ENCODE measurements at regions not wholly inside any gene's neighbourhood (a gene's known extent, or its start where the extent isn't known, plus 50 kb on each side); places are given as distances from the start of the nearest gene placed in this dataset.
"Not testable (repeated sequence)": the region's sequence is repeated elsewhere in the genome, so short reads cannot be mapped to it uniquely, and the experiment has no call there.

- no peak for TF ChIP-seq CTCF (IDR thresholded peaks at IDR 0.05; ENCODE audit: low read depth, low read length)
- H3K27me3 ChIP-seq (ENCODE audit: insufficient read depth, low read depth, severe bottlenecking): peaks cover 41% of the 10 kb centered on the region
- H3K4me3 ChIP-seq (ENCODE audit: low read depth, low read length): no peak overlapping the region
- H3K9me3 ChIP-seq (ENCODE audit: severe bottlenecking): no peaks in the 10 kb centered on the region
- no peaks in the 10 kb centered on the region for H3K36me3 ChIP-seq
- H3K27ac ChIP-seq: no peak overlapping the region
- DNase-seq: no peak
Observed at GRCh38 chrX:53883196-53883595, 161.1 kb downstream of the PHF8 start.

GRCh38 chrX:53882331-53882730 lies 161.9 kb downstream of the PHF8 start:
- Histone ChIP-seq H3K36me3 (no peaks in the 10 kb centered on the region), H3K27me3 (ENCODE audit: insufficient read depth, low read depth, severe bottlenecking) (peaks cover 38% of the 10 kb centered on the region), H3K4me3 (ENCODE audit: low read depth, low read length) (no peak overlapping the region), H3K9me3 (ENCODE audit: severe bottlenecking) (no peaks in the 10 kb centered on the region), H3K27ac (no peak overlapping the region)
- DNase-seq: no peak
- no peak for TF ChIP-seq CTCF (IDR thresholded peaks at IDR 0.05; ENCODE audit: low read depth, low read length)

DNA sequence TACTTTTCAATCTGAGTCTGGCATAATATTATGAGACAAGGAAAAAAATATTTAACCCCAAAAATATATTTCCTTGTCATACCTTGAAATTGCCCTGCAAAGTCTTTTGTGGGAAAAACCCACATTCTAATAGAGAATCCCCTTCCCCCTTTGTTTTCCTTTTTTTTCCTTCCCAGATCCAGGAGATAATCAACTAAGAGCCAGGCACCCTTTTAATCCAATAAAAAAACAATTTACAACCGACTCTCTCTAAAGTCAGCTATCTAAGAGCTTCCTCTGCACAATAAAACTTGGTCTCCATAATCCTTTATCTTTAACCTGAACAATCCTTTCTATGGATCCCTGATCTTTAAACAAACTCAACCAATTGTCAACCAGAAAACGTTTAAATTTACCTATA lies 163.5 kb downstream of the PHF8 start:
- H3K4me3 ChIP-seq (ENCODE audit: low read depth, low read length): not testable (repeated sequence)

DNA sequence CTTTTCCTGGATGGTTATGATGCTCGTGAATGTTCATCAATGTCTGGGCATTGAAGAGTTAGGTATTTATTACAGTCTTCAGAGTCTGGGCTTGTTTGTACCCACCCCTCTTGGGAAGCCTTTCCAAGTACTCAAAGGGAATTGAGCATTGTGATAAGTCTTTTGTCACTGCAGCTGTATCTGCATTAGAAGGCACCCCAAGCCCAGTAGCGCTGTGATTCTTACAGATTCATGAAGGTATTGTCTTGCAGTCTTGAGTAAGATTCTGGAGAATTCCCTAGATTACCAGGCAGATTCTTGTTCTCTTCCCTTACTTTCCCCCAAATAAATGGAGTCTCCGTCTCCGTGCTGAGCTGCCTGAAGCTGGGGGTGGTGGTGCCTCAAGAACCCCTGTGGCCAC lies 173.4 kb upstream of the HUWE1 start:
- Histone ChIP-seq H3K36me3 (no peaks in the 10 kb centered on the region), H3K27me3 (ENCODE audit: insufficient read depth, low read depth, severe bottlenecking) (peaks cover 63% of the 10 kb centered on the region), H3K27ac (no peak overlapping the region), H3K9me3 (ENCODE audit: severe bottlenecking) (no peaks in the 10 kb centered on the region), H3K4me3 (ENCODE audit: low read depth, low read length) (no peak overlapping the region)
- no peak for DNase-seq
- TF ChIP-seq CTCF (IDR thresholded peaks at IDR 0.05; ENCODE audit: low read depth, low read length): no peak

More for the DNA sequence above, 163.5 kb downstream of the PHF8 start:
- H3K27ac ChIP-seq; DNase-seq; H3K9me3 ChIP-seq (ENCODE audit: severe bottlenecking); H3K36me3 ChIP-seq: not testable (repeated sequence)
- H3K27me3 ChIP-seq (ENCODE audit: insufficient read depth, low read depth, severe bottlenecking): peaks cover 36% of the 10 kb centered on the region

GRCh38 chrX:53831662-53832635 lies 145.4 kb upstream of the HUWE1 start:
- peak; percentile 41 for DNase-seq
- no peaks in the 10 kb centered on the region for H3K36me3 ChIP-seq
- peak; percentile 41 for TF ChIP-seq CTCF (IDR thresholded peaks at IDR 0.05; ENCODE audit: low read depth, low read length)
- no peak overlapping the region for H3K4me3 ChIP-seq (ENCODE audit: low read depth, low read length)
- no peak overlapping the region for H3K27ac ChIP-seq
- no peaks in the 10 kb centered on the region for H3K9me3 ChIP-seq (ENCODE audit: severe bottlenecking)
- peaks cover 17% of the 10 kb centered on the region for H3K27me3 ChIP-seq (ENCODE audit: insufficient read depth, low read depth, severe bottlenecking)

GRCh38 chrX:53824686-53825085 lies 138.2 kb upstream of the HUWE1 start:
- no peak for TF ChIP-seq CTCF (IDR thresholded peaks at IDR 0.05; ENCODE audit: low read depth, low read length)
- H3K36me3 ChIP-seq: no peaks in the 10 kb centered on the region
- H3K27me3 ChIP-seq (ENCODE audit: insufficient read depth, low read depth, severe bottlenecking): peaks cover 64% of the 10 kb centered on the region
- H3K27ac ChIP-seq: no peak overlapping the region
- H3K4me3 ChIP-seq (ENCODE audit: low read depth, low read length): no peak overlapping the region
- H3K9me3 ChIP-seq (ENCODE audit: severe bottlenecking): no peaks in the 10 kb centered on the region
- DNase-seq: no peak

DNA sequence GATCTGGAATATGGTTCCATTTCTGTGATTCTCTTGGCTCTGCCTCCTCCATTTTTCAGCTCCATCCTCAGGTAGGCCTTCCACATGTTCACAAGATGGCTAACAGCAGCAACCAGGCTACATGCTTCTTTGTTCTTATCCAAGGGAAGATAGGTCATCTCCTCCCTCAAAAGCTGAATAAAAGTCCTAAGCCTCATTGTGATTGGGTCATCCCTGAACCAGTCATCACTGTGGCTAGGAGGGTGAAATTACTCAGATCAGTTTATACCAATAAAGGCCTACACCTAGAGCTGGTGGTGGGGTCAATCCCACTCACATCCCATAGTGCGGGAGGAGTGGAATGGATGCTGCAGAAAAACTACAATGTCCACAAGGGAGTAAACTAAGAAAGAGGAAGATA lies 131.6 kb upstream of the HUWE1 start:
- H3K27me3 ChIP-seq (ENCODE audit: insufficient read depth, low read depth, severe bottlenecking): peaks cover 64% of the 10 kb centered on the region
- not testable (repeated sequence) for H3K27ac ChIP-seq; DNase-seq; H3K9me3 ChIP-seq (ENCODE audit: severe bottlenecking); H3K4me3 ChIP-seq (ENCODE audit: low read depth, low read length); H3K36me3 ChIP-seq

Measured in WERI-Rb-1 (cell line).